ENCODE measurements at regions not wholly inside any gene's neighbourhood (a gene's known extent, or its start where the extent isn't known, plus 50 kb on each side); places are given as distances from the start of the nearest gene placed in this dataset.
"Not testable (repeated sequence)": the region's sequence is repeated elsewhere in the genome, so short reads cannot be mapped to it uniquely, and the experiment has no call there.

DNA sequence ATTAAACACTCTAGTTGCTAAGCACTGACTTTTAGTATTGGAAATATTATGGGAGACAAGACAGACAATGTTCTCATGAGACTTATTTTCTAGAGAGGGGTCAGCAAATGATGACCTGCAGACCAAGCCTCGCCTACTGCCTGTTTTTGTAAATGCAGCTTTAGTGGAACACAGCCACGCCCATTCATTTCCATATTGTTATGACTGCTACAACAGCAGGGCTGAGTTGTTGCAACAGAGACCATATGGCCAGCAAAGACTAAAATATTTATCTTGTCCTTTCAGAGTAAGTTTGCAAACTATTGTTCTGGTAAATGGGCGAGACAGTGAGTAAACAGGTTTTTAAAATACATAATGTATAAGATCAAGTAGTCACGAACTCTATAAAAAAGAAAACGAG, 570.2 kb downstream of the NTRK3 start:
- DNase-seq (ENCODE audit: low read depth in 2 of 3, low spot score in 2 of 3) = no peak

DNA sequence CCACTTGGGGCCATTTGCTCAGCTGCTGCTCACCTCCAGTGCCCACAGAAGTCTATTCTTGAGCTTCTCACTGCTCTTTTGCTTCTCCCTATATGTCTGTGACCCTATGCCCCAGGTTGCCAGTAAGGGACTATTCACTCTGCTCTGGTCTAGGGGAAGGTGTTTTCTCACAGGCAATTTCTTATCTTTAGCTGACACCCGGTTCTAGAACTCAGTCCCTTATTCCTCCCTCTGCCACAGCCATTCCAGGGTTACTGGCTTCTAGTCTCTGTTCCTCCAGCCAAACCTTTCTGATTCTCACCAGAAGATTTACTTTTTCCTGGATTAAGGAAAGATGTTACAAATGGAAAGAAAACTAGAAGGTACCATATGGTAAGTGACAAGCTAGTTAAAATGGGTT, 574.0 kb downstream of the NTRK3 start:
- DNase-seq (ENCODE audit: low read depth in 2 of 3, low spot score in 2 of 3) = no peak

GRCh38 chr15:87681104-87681503, 575.4 kb downstream of the NTRK3 start:
- DNase-seq (ENCODE audit: low read depth in 2 of 3, low spot score in 2 of 3) = peak in 1 of 3 donors; percentile 13

DNA sequence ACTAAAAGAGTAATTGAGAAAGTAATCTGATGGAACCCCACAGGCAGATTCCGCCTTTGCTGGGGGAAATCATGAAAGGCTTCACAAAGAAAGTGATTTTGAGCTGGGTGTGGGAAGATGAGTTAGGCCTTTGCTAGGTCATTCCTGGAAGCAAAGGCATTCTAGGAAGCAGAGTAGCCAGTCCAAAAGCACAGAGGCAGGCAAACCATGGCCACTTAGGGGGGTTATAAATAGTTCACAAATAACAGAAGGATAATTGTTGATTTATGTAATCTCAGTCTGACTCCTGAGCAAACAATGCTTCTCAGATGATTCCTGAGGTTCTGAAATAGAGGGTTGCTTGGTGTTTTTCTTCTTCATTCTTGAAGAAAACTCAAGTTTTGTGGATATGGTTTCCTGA, 576.3 kb downstream of the NTRK3 start:
- no peak for DNase-seq (ENCODE audit: low read depth in 2 of 3, low spot score in 2 of 3)

DNA sequence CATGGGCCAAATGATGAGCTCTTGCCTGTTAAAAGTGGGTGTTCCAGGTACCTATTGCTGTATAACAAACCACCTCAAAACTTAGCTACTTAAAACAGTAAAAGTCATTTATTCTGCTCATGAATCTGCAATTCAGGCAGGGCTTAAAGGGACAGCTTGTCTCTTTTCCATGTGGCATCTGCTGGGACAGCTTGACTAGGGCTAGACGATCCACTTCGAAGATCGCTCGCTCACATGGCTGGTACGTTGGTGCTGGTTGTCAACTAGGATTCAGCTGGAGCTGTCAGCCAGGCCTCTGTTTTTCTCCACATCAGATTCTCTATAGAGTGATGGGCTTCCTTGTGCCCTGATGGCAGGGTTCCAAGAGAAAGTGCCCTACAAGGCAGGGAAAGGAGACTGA, 581.3 kb downstream of the NTRK3 start:
- no peak for DNase-seq (ENCODE audit: low read depth in 2 of 3, low spot score in 2 of 3)

DNA sequence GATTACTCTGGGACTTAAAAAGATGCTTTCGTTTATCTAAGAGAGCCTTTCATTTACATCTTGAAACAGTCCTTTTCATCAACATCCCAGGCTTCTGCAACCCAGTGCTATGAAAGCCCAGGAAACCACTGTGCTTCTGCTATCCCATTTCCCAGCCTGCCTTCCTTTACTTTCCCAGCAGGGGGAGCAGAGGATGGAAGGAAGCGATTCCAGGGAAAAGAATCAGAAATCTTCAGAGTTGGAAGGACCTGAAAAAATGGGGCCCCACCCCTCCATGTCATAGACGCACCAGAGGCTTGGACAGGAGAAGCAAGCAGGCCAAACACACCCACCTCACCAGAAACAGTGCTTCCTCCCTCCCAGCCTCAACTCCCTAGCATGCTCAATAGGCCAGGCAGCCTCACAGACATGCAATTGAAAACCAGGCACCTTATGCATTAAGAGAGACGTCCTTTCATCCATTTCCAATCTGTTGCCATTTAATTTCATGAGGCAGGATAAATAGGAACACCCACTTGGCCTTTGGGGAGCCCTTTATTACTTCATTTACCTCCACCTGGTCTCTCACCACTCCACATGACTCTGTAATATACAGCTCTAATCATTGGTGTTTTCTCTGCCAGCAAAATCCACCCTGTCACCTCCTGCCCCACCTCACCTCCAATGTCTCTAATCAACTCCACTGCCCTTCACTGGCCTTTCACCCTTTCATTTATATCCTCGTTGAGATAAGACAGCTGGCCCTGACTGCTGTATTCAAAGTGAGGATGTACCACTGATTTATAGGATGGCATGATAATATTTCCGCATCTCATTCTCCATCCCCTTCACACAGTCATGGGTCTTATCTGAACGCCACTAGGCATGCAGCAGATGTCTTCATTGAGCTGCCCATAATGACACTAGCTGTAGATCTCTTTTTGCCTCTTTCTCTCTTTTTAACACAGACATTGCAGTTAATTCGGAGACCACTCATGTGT, 583.9 kb downstream of the NTRK3 start:
- DNase-seq (ENCODE audit: low read depth in 2 of 3, low spot score in 2 of 3) = no peak

- no peak for DNase-seq (ENCODE audit: low read depth in 2 of 3, low spot score in 2 of 3)
Measured at GRCh38 chr15:87671289-87671688, 585.2 kb downstream of the NTRK3 start.

- DNase-seq (ENCODE audit: low read depth in 2 of 3, low spot score in 2 of 3) = no peak
Measured at GRCh38 chr15:87669846-87670245, 586.7 kb downstream of the NTRK3 start.

DNA sequence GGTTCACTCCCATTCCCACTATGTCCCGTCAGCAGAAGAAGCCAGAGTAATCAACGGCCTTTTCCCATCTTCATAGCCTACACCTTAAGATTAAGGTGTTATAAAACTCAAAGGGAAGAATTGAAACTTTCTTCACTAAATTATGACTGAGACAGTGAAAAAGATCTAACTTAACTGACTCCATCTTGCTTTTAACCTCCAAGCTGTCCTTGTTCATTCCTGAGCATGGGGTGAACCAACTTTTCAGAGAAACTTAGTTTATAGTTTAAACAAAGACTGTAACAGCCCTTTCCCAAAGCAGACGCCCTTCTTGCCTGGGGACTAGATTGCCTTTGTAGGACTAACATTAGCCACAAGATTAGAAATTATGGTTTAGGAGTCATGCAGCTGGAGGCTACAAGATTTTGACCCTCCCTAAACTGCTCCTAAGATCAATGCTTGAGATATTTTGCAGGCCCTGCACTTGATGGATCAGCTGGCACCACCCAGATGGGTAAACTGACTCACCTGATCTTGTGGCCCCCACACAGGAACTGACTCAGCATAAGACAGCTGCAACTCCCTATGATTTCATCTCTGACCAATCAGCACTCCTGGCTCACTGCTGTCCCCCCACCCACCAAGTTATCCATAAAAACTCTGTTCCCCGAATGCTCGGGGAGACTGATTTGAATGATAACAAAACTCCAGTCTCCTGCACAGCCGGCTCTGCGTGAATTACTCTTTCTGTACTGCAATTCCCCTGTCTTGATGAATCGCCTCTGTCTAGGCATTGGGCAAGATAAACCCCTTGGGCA, 587.6 kb downstream of the NTRK3 start:
- not testable (repeated sequence) for DNase-seq (ENCODE audit: low read depth in 2 of 3, low spot score in 2 of 3)

DNA sequence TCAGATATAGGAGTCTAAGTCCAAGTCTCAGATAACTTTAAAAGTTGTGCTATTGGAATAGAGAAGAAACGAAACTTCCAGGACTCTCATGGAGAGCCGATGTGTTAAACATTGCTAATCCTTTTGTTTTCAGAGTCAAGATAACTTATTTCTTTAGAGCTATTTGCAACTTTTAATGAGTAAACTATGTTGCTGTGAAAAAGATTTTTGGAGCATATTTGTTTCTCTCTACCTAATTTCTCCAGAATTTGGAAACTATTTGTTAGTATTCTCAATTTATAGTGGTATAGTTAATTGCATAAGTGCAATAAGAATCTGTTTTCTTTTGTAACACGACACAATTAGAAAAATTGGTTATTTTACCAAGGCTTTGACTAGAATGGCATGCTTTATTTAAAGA, 588.9 kb downstream of the NTRK3 start:
- DNase-seq (ENCODE audit: low read depth in 2 of 3, low spot score in 2 of 3) = peak in 1 of 3 donors; percentile 3

- DNase-seq (ENCODE audit: low read depth in 2 of 3, low spot score in 2 of 3) = no peak
Measured at GRCh38 chr15:87662575-87662974, 594.0 kb downstream of the NTRK3 start.

DNA sequence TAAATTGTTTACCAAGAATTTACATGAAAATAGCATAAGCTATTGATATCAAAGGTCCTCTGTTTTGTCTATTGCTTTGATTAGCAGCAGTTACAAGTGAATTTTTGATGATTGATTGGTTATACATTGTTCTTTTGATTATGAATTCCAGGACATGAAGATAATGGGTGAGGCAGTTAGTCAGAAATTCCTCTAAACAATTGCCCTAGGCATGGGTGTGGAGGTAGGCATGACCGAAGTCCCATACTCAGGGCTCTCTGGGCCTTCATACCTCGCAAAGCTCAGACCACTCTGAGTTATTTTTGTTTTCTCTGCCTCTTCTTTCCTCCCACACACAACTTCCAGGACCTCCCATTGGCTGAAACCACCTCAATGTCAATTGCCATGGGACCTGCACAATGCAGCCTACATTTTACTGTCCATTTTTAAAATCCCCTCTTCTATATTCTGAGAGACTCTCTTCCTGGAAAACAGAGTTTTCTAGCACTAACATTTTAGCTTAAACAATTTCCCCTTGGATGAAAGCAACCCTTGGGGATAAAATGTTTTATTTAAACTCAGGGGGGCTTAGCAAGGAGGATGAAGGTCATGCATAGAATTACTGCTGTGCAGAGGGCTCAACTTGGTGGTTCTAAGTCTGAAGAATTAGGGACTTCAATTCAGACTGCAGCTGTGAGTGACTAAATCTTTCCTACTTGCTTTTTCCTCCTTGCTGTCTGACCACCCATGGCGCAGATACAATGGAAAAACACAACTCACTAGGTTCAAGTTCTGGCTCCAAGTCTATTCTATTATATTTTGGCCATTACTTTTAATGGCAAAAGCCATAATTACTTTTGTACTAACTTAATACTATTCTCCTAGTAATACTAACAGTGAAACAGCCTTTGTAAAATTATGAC, 594.8 kb downstream of the NTRK3 start:
- DNase-seq (ENCODE audit: low read depth in 2 of 3, low spot score in 2 of 3) = no peak

DNA sequence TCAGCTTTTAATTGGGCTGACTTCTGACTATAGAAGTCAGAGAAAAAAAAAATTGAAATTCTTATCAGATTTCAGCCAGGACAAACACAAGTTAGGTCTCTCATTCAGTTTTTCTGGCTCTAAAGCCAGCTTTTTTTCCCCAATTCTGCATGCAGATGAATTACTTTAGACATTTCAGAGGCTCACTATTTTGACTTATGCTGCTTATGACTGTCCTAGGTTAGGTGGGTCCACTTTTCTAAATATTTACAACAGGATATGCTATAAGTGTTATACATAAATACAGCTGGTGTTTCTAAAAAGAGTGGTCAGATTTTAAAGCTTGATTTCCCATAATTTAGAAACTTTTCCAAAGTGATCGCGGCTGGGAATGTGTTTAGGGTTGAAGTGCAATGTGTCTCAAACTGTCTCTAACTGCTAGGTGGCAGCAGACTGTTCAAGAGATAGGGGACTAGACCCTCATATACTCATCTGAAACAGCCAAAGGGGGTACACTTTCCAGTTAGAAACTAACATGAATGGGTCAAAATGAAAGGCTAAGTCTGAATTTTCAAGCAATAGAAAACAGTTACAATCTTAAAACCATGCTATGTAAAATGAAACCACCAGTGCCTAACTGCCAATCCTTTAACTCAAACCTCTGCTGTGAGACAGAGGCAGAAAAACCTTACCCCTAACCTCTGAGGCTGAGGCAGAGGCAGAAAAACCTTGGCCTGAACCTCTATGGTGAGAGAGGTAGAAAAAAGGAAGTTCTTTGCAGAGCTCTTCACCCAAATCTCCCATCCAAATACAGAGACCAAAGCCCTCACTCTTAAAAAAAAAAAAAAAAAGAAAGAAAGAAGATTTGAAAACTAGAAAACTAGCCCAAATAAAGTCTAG, 596.0 kb downstream of the NTRK3 start:
- DNase-seq (ENCODE audit: low read depth in 2 of 3, low spot score in 2 of 3) = no peak

DNA sequence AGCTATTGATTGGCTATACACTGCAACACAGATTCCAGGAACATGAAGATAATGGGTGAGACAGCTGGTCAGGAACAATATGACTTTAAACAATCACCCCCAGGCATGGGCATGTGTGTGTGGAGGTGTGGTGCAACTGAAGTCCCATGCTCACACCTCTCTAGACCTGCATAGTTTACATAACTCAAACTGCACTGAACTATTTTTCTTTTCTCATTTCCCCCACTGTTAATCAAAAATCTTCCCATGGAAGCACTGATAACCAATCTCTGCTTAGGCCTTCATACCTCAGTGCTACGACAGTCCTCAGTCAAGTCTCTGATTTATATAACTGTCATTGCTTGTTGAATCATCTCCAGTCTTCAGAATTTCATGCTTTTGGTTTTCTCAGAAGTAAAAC, 600.2 kb downstream of the NTRK3 start:
- DNase-seq (ENCODE audit: low read depth in 2 of 3, low spot score in 2 of 3) = no peak

DNA sequence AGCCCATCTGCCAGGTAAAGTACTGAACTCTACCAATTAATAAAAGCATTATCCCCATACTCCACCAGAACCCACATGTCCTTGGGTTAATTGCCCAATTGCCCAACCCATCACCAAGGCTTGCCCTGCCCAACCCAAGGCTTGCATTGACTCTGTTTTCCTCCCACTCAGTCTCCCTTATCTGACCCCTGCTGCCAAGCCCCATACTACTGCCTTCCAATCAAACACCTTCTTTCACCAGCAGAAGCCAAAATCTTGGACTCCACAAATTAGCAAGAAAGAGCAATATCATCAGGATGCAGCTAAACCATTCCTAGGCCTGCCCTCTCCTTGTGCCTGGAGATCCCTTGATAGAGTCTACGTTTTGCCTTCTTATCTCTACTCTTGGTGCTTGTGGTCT, 602.9 kb downstream of the NTRK3 start:
- DNase-seq (ENCODE audit: low read depth in 2 of 3, low spot score in 2 of 3) = no peak

- no peak for DNase-seq (ENCODE audit: low read depth in 2 of 3, low spot score in 2 of 3)
Measured at GRCh38 chr15:87649175-87649574, 607.4 kb downstream of the NTRK3 start.

DNA sequence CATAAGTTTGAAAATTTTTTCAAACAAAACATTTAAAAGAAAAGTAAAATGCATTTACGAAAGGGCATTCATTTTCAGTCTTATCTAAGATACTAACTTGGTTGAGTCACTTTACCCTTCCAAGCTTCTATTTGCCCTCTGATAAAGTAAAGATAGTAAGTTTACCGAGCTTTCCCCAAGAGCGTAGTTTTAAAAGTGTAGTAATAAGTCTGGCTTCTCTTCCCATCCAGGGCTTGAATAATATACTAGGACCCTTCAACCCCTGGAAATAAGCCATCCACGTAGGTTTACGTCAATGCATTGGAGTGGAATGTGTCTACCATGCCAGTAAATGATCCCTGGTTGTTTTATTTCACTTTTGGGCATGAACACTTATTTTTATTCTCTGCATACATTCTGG, 608.3 kb downstream of the NTRK3 start:
- DNase-seq (ENCODE audit: low read depth in 2 of 3, low spot score in 2 of 3) = no peak

DNA sequence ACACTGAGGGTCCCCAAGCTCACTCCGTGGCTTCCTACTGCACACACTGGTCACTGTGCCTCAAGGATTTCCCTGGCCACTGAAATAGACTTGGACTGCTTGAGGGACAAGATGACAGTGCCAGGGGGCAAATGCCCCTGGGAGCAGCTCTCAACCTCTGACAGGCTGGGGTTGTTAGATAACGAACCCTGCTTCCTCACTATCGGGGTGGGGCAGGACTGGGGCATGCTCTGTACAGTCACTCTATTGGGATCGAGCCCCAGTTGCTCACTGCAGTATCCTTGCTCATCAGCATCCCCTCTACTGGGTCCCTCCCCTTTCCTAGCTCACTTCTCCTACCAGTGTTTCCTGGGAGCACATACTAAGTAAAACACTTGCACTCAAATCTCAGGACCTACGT, 610.8 kb downstream of the NTRK3 start:
- DNase-seq (ENCODE audit: low read depth in 2 of 3, low spot score in 2 of 3) = no peak

- DNase-seq (ENCODE audit: low read depth in 2 of 3, low spot score in 2 of 3) = not testable (repeated sequence)
Measured at GRCh38 chr15:87642997-87643396, 613.5 kb downstream of the NTRK3 start.
